Activated CD8-positive, alpha-beta T cell treated with anti-CD3 and anti-CD28 coated beads for 36 hours (primary cell): ENCODE measurements at regions not wholly inside any gene's neighbourhood (a gene's known extent, or its start where the extent isn't known, plus 50 kb on each side); places are given as distances from the start of the nearest gene placed in this dataset.

ENCODE experiments used
- ATAC-seq: fragments of 200-7000 bp; cut with Tn5 transposase; one replicate; pipeline ENCODE4 v1.10.0; 2021; ENCODE audit warnings: mild to moderate bottlenecking, moderate library complexity
- CTCF ChIA-PET: fragments of 350-600 bp; sonication (Branson Sonifier 250); formaldehyde crosslinking; loops from one replicate; lab custom pipeline; 2021; ENCODE audit warnings: antibody characterized with exemption; lab: Charles Lee
- POLR2A ChIA-PET: fragments of 350-600 bp; sonication (Branson Sonifier 250); formaldehyde crosslinking; loops from one replicate; lab custom pipeline; 2021; ENCODE audit warnings: antibody characterized with exemption; lab: Charles Lee
- DNase-seq: peaks from one replicate; pipeline ENCODE4 v3.0.0-alpha.2; 2020
- H3K27ac Mint-ChIP-seq: one replicate; pipeline ENCODE4 v1.8.0; 2021; ENCODE audit warnings: mild to moderate bottlenecking, mixed read lengths
- H3K27me3 Mint-ChIP-seq: one replicate; pipeline ENCODE4 v1.8.0; 2021; ENCODE audit warnings: mixed read lengths
- H3K36me3 Mint-ChIP-seq: one replicate; pipeline ENCODE4 v1.8.0; 2021; ENCODE audit warnings: low read depth, mixed read lengths
- H3K4me1 Mint-ChIP-seq: one replicate; pipeline ENCODE4 v1.8.0; 2021; ENCODE audit warnings: low read depth, mixed read lengths
- H3K4me3 Mint-ChIP-seq: one replicate; pipeline ENCODE4 v1.8.0; 2021; ENCODE audit warnings: mild to moderate bottlenecking, moderate library complexity, mixed read lengths
- H3K9me3 Mint-ChIP-seq: one replicate; pipeline ENCODE4 v1.8.0; 2021; ENCODE audit warnings: mixed read lengths
- CTCF ChIP-seq: fragments of 200-600 bp; IDR thresholded peaks from one replicate; pipeline ENCODE4 v1.8.0; 2022; ENCODE audit warnings: antibody characterized with exemption, mild to moderate bottlenecking
- intact Hi-C: fragments of 100-400 bp; cut with micrococcal nuclease; formaldehyde crosslinking; loops from one replicate; pipeline ENCODE4 v1.10.0; 2022

DNA sequence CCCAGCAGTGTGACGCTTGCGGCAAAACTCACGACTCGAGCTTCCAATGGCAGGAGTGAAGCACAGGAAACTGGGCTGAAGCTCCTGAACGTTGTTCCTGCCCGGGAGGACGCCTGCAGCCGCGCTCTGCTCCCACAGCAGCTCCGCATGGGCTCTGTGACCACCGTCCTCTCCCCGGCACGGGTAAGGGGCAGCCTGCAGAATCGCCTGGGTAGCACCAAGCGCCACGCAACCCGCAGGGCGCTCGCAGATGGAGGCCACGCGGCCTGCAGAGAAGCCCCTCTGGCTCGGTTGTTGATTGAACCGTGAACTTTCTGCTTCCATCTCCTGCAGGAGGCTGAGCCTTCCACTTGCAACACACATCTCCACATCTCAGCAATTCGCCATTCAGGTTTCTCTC is 63.3 kb upstream of the ZNF236 start:
- Mint-ChIP-seq H3K27ac (no peak overlapping the region), H3K36me3 (no peaks in the 10 kb centered on the region), H3K9me3 (no peaks in the 10 kb centered on the region), H3K4me1 (peaks cover 13% of the 10 kb centered on the region), H3K27me3 (no peaks in the 10 kb centered on the region), H3K4me3 (no peak overlapping the region)
- ChIA-PET POLR2A (no interaction called here), CTCF (no interaction called here)
- DNase-seq = no peak
- intact Hi-C loops = no loop called here
- no peak for ATAC-seq
- no peak for TF ChIP-seq CTCF

- no peaks in the 10 kb centered on the region for H3K36me3 Mint-ChIP-seq
- ChIA-PET CTCF (no interaction called here), POLR2A (no interaction called here)
- intact Hi-C loops = no loop called here
- no peak for TF ChIP-seq CTCF
- H3K4me1 Mint-ChIP-seq = peaks cover 13% of the 10 kb centered on the region
- H3K27me3 Mint-ChIP-seq = no peaks in the 10 kb centered on the region
- H3K4me3 Mint-ChIP-seq = no peak overlapping the region
- ATAC-seq (no peak), DNase-seq (no peak)
- no peak overlapping the region for H3K27ac Mint-ChIP-seq
- no peaks in the 10 kb centered on the region for H3K9me3 Mint-ChIP-seq
Observed at GRCh38 chr18:76757925-76758324, 64.4 kb upstream of the ZNF236 start.

DNA sequence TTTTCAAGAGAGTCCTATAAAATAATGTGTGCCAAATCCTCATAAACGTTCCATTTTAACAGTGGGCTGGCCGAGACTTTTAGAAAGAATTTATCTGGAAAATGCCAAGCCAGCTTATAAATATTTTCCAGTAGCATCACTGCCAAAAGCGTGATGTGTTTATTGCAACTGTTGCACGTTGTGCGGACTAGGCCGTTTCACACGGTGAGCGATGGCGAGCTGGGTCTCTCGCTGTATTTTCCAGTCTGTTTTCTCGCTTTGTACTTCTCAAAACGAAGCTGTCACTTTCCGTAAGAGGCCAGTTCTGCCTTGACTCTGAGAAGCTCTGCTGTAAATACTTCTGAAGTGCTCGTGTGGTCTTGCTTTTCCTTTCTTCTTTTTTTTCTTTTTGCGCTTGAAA is 65.0 kb upstream of the ZNF236 start:
- Mint-ChIP-seq H3K27me3 (no peaks in the 10 kb centered on the region), H3K4me1 (peaks cover 8% of the 10 kb centered on the region), H3K36me3 (no peaks in the 10 kb centered on the region), H3K27ac (no peak overlapping the region), H3K9me3 (peaks cover under 1% of the 10 kb centered on the region), H3K4me3 (no peak overlapping the region)
- intact Hi-C loops = no loop called here
- TF ChIP-seq CTCF = no peak
- ChIA-PET CTCF (no interaction called here), POLR2A (no interaction called here)
- ATAC-seq = no peak
- DNase-seq = no peak

DNA sequence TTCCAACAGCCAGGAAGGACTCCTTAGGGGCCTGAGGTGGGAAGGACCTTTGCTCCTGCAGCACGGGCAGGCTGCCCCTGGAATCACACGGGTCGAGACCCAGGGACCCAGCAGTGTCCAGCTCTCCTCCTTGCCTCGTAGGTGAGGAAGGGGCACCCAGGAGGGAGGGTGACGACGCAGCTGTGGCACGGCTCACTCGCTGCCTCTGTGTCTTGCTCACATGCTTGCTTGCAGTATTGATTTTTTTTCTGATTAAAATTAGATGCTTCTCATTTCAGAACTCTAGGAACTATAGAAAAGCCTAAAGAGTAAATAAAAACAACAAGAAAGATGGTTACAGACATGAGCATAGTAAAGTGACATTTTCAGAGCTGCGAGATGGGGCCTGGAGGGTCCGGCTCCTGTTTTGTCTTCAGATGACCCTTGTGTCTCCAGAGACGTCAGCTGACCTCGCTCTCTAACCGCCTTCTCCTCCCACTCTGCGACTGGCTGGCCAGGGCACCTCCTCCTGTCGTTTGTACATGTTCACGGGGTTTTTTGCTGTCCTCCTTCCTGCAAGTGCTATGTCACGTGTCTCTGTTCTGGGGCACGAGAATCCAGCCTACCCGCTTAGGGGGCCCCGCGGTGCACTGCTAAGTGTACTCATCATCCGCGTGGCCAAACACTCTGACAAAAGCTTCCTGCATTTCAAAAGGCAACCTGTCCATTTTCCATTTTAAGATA is 65.7 kb upstream of the ZNF236 start:
- ATAC-seq (no peak), DNase-seq (no peak)
- no peak for TF ChIP-seq CTCF
- ChIA-PET CTCF (interaction anchor here (1.1 kb wide), 1 partner anchor 243 kb away, joined by 3 read pairs; no protein-coding TSS in a partner anchor), POLR2A (no interaction called here)
- no peak overlapping the region for H3K27ac Mint-ChIP-seq
- H3K4me1 Mint-ChIP-seq = peaks cover 2% of the 10 kb centered on the region
- intact Hi-C loops = no loop called here
- peaks cover 3% of the 10 kb centered on the region for H3K9me3 Mint-ChIP-seq
- no peak overlapping the region for H3K4me3 Mint-ChIP-seq
- no peaks in the 10 kb centered on the region for H3K27me3 Mint-ChIP-seq
- no peaks in the 10 kb centered on the region for H3K36me3 Mint-ChIP-seq

GRCh38 chr18:76754351-76754750 is 68.0 kb upstream of the ZNF236 start:
- TF ChIP-seq CTCF = no peak
- H3K4me3 Mint-ChIP-seq = no peak overlapping the region
- CTCF ChIA-PET = interaction anchor here (1.6 kb wide), 1 partner anchor 11 kb away, joined by 3 read pairs; no protein-coding TSS in a partner anchor
- POLR2A ChIA-PET = no interaction called here
- intact Hi-C loops = no loop called here
- H3K36me3 Mint-ChIP-seq = no peaks in the 10 kb centered on the region
- peaks cover 5% of the 10 kb centered on the region for H3K9me3 Mint-ChIP-seq
- ATAC-seq (no peak), DNase-seq (no peak)
- no peaks in the 10 kb centered on the region for H3K27me3 Mint-ChIP-seq
- no peaks in the 10 kb centered on the region for H3K4me1 Mint-ChIP-seq
- H3K27ac Mint-ChIP-seq = no peak overlapping the region
